DOHH2 (cell line): ENCODE measurements at regions not wholly inside any gene's neighbourhood (a gene's known extent, or its start where the extent isn't known, plus 50 kb on each side); places are given as distances from the start of the nearest gene placed in this dataset.

Source experiments
- CTCF ChIP-seq: fragments of 200-600 bp; sonication (generic); IDR thresholded peaks from one replicate; pipeline ENCODE4 v1.5.1; 2014; ENCODE audit warnings: antibody characterized with exemption, mild to moderate bottlenecking, low read depth, low read length; ENCODE audit not compliant: poor library complexity, severe bottlenecking
- EZH2phosphoT487 ChIP-seq: fragments of 200-600 bp; sonication (generic); IDR thresholded peaks from 2 replicates; pipeline ENCODE4 v1.6.1; 2017; ENCODE audit warnings: borderline replicate concordance, mild to moderate bottlenecking, antibody characterized with exemption, low read length, moderate library complexity, mixed read lengths

GRCh38 chr4:154081391-154081790 is 292.5 kb upstream of the SFRP2 start:
- TF ChIP-seq CTCF (no peak), EZH2phosphoT487 (no peak)
